ENCODE measurements at regions not wholly inside any gene's neighbourhood (a gene's known extent, or its start where the extent isn't known, plus 50 kb on each side); places are given as distances from the start of the nearest gene placed in this dataset.

- ATAC-seq: no peak
- POLR2A ChIA-PET (ENCODE audit: unreplicated experiment): no interaction called here
- H3F3A ChIP-seq (ENCODE audit: low read length, unreplicated experiment): no peaks in the 10 kb centered on the region
- H4K20me1 ChIP-seq (ENCODE audit: low read length): no peaks in the 10 kb centered on the region
- no peaks in the 10 kb centered on the region for H3K79me2 ChIP-seq (ENCODE audit: low read length)
- H3K9me3 ChIP-seq (ENCODE audit: low read length): no peaks in the 10 kb centered on the region
- no peaks in the 10 kb centered on the region for H3K4me1 ChIP-seq (ENCODE audit: insufficient read depth, low read length)
- no peak overlapping the region for H3K4me3 ChIP-seq (ENCODE audit: low read length)
- DNase-seq: no peak
- CTCF ChIA-PET: no interaction called here
- H3K27me3 ChIP-seq (ENCODE audit: low read length): no peaks in the 10 kb centered on the region
- no peaks in the 10 kb centered on the region for H3K36me3 ChIP-seq (ENCODE audit: low read depth, low read length)
- TF ChIP-seq CTCF (conservative IDR thresholded peaks at IDR 0.05; ENCODE audit: low read depth, low read length) (no peak), EZH2 (IDR thresholded peaks at IDR 0.05; ENCODE audit: low read length, unreplicated experiment) (no peak), EZH2phosphoT487 (IDR thresholded peaks at IDR 0.05; ENCODE audit: borderline replicate concordance, low read length) (no peak)
- no peak overlapping the region for H3K27ac ChIP-seq (ENCODE audit: low read length)
- H3K4me2 ChIP-seq (ENCODE audit: low read length): no peak overlapping the region
- no peak overlapping the region for H2AFZ ChIP-seq (ENCODE audit: low read length)
- H3K9ac ChIP-seq (ENCODE audit: low read length): no peak overlapping the region
- BruUV-seq (replicated peaks): no TSS peak
- H3K9me2 ChIP-seq (replicated peaks; ENCODE audit: low read length): no peaks in the 10 kb centered on the region
- intact Hi-C loops (cut with micrococcal nuclease): no loop called here
Observed at GRCh38 chr5:54655761-54656160, 138.2 kb downstream of the SNX18 start.

GRCh38 chr5:54655266-54655665 is 137.7 kb downstream of the SNX18 start:
- DNase-seq (no peak), ATAC-seq (no peak)
- Histone ChIP-seq H3K9me2 (replicated peaks; ENCODE audit: low read length) (no peaks in the 10 kb centered on the region), H3K27me3 (ENCODE audit: low read length) (no peaks in the 10 kb centered on the region), H3K4me3 (ENCODE audit: low read length) (no peak overlapping the region), H3K4me2 (ENCODE audit: low read length) (no peak overlapping the region), H3K27ac (ENCODE audit: low read length) (no peak overlapping the region), H3K4me1 (ENCODE audit: insufficient read depth, low read length) (no peaks in the 10 kb centered on the region), H3K79me2 (ENCODE audit: low read length) (no peaks in the 10 kb centered on the region), H3K9me3 (ENCODE audit: low read length) (no peaks in the 10 kb centered on the region), H4K20me1 (ENCODE audit: low read length) (no peaks in the 10 kb centered on the region), H3F3A (ENCODE audit: low read length, unreplicated experiment) (no peaks in the 10 kb centered on the region), H2AFZ (ENCODE audit: low read length) (no peak overlapping the region), H3K36me3 (ENCODE audit: low read depth, low read length) (no peaks in the 10 kb centered on the region), H3K9ac (ENCODE audit: low read length) (no peak overlapping the region)
- TF ChIP-seq CTCF (conservative IDR thresholded peaks at IDR 0.05; ENCODE audit: low read depth, low read length): no peak
- TF ChIP-seq EZH2phosphoT487 (IDR thresholded peaks at IDR 0.05; ENCODE audit: borderline replicate concordance, low read length): no peak
- TF ChIP-seq EZH2 (IDR thresholded peaks at IDR 0.05; ENCODE audit: low read length, unreplicated experiment): no peak
- ChIA-PET CTCF (no interaction called here), POLR2A (ENCODE audit: unreplicated experiment) (no interaction called here)
- intact Hi-C loops (cut with micrococcal nuclease): no loop called here
- BruUV-seq (replicated peaks): no TSS peak

- H3K4me3 ChIP-seq (ENCODE audit: low read length): no peak overlapping the region
- H3K4me2 ChIP-seq (ENCODE audit: low read length): no peak overlapping the region
- H3K79me2 ChIP-seq (ENCODE audit: low read length): no peaks in the 10 kb centered on the region
- no peak overlapping the region for H3K27ac ChIP-seq (ENCODE audit: low read length)
- H3F3A ChIP-seq (ENCODE audit: low read length, unreplicated experiment): no peaks in the 10 kb centered on the region
- ATAC-seq: no peak
- BruUV-seq (replicated peaks): no TSS peak
- H3K9ac ChIP-seq (ENCODE audit: low read length): no peak overlapping the region
- CTCF ChIA-PET: no interaction called here
- no peaks in the 10 kb centered on the region for H3K9me3 ChIP-seq (ENCODE audit: low read length)
- TF ChIP-seq EZH2phosphoT487 (IDR thresholded peaks at IDR 0.05; ENCODE audit: borderline replicate concordance, low read length): no peak
- no peak for TF ChIP-seq EZH2 (IDR thresholded peaks at IDR 0.05; ENCODE audit: low read length, unreplicated experiment)
- no peak for TF ChIP-seq CTCF (conservative IDR thresholded peaks at IDR 0.05; ENCODE audit: low read depth, low read length)
- no peaks in the 10 kb centered on the region for H3K36me3 ChIP-seq (ENCODE audit: low read depth, low read length)
- H4K20me1 ChIP-seq (ENCODE audit: low read length): no peaks in the 10 kb centered on the region
- H3K4me1 ChIP-seq (ENCODE audit: insufficient read depth, low read length): no peaks in the 10 kb centered on the region
- intact Hi-C loops (cut with micrococcal nuclease): no loop called here
- POLR2A ChIA-PET (ENCODE audit: unreplicated experiment): no interaction called here
- no peaks in the 10 kb centered on the region for H3K9me2 ChIP-seq (replicated peaks; ENCODE audit: low read length)
- H2AFZ ChIP-seq (ENCODE audit: low read length): no peak overlapping the region
- no peak for DNase-seq
- H3K27me3 ChIP-seq (ENCODE audit: low read length): no peaks in the 10 kb centered on the region
Observed at GRCh38 chr5:54653956-54654614, 136.5 kb downstream of the SNX18 start.
